IMR-90 (cell line): ENCODE measurements at regions not wholly inside any gene's neighbourhood (a gene's known extent, or its start where the extent isn't known, plus 50 kb on each side); places are given as distances from the start of the nearest gene placed in this dataset.
"Not testable (repeated sequence)": the region's sequence is repeated elsewhere in the genome, so short reads cannot be mapped to it uniquely, and the experiment has no call there.

ENCODE experiments used
- CTCF ChIP-seq: conservative IDR thresholded peaks from 2 replicates; pipeline ENCODE4 v1.5.1; 2012; ENCODE audit warnings: mild to moderate bottlenecking, low read depth, low read length, improper control_type of control experiment
- MAFK ChIP-seq: IDR thresholded peaks from 2 replicates; pipeline ENCODE4 v1.6.1; 2012; ENCODE audit warnings: low read depth, low read length, improper control_type of control experiment
- USF2 ChIP-seq: fragments of 150-350 bp; IDR thresholded peaks from 2 replicates; pipeline ENCODE4 v1.6.1; 2017; ENCODE audit warnings: mild to moderate bottlenecking, antibody characterized with exemption, low read length, low read depth

DNA sequence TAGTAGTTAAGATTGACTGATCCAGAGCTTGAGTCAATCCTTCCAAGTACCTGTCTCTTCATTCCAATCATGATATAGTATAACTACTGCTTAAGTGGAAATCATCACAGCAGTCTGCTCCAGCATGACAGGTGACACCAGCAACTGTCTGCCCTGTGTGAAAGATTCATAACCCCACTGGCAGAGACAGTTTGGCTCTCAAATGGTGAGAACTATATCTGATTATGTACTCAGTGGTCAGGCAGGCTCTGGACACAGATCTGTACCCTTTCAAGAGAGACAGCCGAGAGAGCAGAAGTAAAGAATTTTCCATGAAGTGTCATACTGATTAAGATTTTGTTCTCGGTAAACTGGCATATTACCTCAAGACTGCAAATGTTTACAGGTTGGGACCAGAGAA, 741.5 kb downstream of the CDY1 start:
- TF ChIP-seq MAFK, USF2, CTCF: not testable (repeated sequence)
